A673 (cell line): ENCODE measurements at regions not wholly inside any gene's neighbourhood (a gene's known extent, or its start where the extent isn't known, plus 50 kb on each side); places are given as distances from the start of the nearest gene placed in this dataset.

ENCODE experiments used
- BruUV-seq: library from RNA; stranded (reverse); fragments of 400-500 nt; replicated peaks from 2 replicates; lab custom pipeline; 2021; lab: Mats Ljungman, UMichigan
- CTCF ChIA-PET: fragments of 300-600 bp; sonication (Branson Sonifier 250); formaldehyde crosslinking; loops from one replicate; lab custom pipeline; 2022; ENCODE audit warnings: antibody characterized with exemption; lab: Charles Lee
- POLR2A ChIA-PET: fragments of 300-600 bp; sonication (Branson Sonifier 250); formaldehyde crosslinking; loops from one replicate; lab custom pipeline; 2022; ENCODE audit warnings: antibody characterized with exemption; ENCODE audit not compliant: low non-redundant PET; lab: Charles Lee
- DNase-seq: peaks from one replicate; pipeline ENCODE4 v3.0.0-alpha.2; 2015; ENCODE audit warnings: low spot score
- H3K27ac ChIP-seq: fragments of 200-600 bp; sonication (generic); 2 replicates; pipeline ENCODE4 v1.5.1; 2016; ENCODE audit warnings: mixed run types, low read depth, mild to moderate bottlenecking, mixed read lengths, antibody characterized with exemption, low read length; ENCODE audit not compliant: poor library complexity, severe bottlenecking
- H3K27me3 ChIP-seq: fragments of 200-600 bp; sonication (generic); replicated peaks from 2 replicates; pipeline ENCODE4 v1.6.1; 2017; ENCODE audit warnings: mixed run types, low read depth, mild to moderate bottlenecking, mixed read lengths, antibody characterized with exemption, low read length; ENCODE audit not compliant: insufficient read depth, poor library complexity
- H3K36me3 ChIP-seq: fragments of 200-600 bp; sonication (generic); 2 replicates; pipeline ENCODE4 v1.6.1; 2016; ENCODE audit warnings: mixed run types, mild to moderate bottlenecking, mixed read lengths, antibody characterized with exemption, low read length; ENCODE audit not compliant: insufficient read depth, poor library complexity, severe bottlenecking
- H3K4me1 ChIP-seq: fragments of 200-600 bp; sonication (generic); 2 replicates; pipeline ENCODE4 v1.6.1; 2017; ENCODE audit warnings: mixed run types, mild to moderate bottlenecking, mixed read lengths, antibody characterized with exemption, low read length; ENCODE audit not compliant: insufficient read depth, poor library complexity, severe bottlenecking
- H3K4me3 ChIP-seq: fragments of 200-600 bp; sonication (generic); 2 replicates; pipeline ENCODE4 v1.5.1; 2016; ENCODE audit warnings: low read depth, mixed run types, mild to moderate bottlenecking, mixed read lengths, low read length; ENCODE audit not compliant: poor library complexity, severe bottlenecking
- H3K9me3 ChIP-seq: fragments of 200-600 bp; sonication (generic); 2 replicates; pipeline ENCODE4 v1.6.1; 2016; ENCODE audit warnings: mixed run types, low read depth, mild to moderate bottlenecking, mixed read lengths, antibody characterized with exemption, low read length; ENCODE audit not compliant: poor library complexity, severe bottlenecking
- EZH2 ChIP-seq: fragments of 200-600 bp; sonication (generic); IDR thresholded peaks from 2 replicates; pipeline ENCODE4 v1.6.1; 2017; ENCODE audit warnings: borderline replicate concordance, low read depth, mild to moderate bottlenecking, mixed read lengths, antibody characterized with exemption, low read length; ENCODE audit not compliant: poor library complexity, severe bottlenecking
- intact Hi-C: fragments of 100-400 bp; cut with micrococcal nuclease; formaldehyde crosslinking; loops from one replicate; pipeline ENCODE4 v1.10.0; 2022; ENCODE audit not compliant: unreplicated experiment
- TF ChIP-seq, protein P1 (sequence below): fragments of 300-800, 200-600 bp; sonication (generic); conservative IDR thresholded peaks from 2 replicates; pipeline ENCODE4 v1.5.1; 2017; ENCODE audit warnings: low read depth, mild to moderate bottlenecking, antibody characterized with exemption, low read length, moderate library complexity, mixed read lengths

DNA sequence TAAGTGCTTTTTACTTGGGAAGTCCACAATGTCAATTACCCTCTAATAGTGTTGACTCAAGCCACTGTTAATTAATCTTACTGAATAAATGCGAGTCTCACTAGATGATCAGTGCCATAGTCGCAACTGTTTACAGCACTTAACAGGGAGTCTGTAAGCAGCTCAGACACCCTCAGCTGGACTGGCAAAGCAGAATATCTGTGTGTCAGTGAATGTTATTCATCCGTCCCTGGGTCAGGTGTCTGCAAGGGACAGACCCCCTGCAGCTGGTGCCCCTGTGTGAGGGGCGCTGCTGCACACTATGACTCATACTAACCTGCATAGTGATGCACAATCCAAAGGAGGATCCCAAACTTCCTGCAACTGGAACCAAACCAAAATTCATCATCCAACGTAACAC lies 306.5 kb downstream of the HHIPL2 start:
- H3K9me3 ChIP-seq: no peaks in the 10 kb centered on the region
- peaks cover 3% of the 10 kb centered on the region for H3K27me3 ChIP-seq
- no peak for TF ChIP-seq EZH2
- POLR2A ChIA-PET: interaction anchor here (0.6 kb wide), 1 partner anchor 1169 kb away, joined by 3 read pairs; no protein-coding TSS in a partner anchor
- no peak for DNase-seq
- H3K4me1 ChIP-seq: no peaks in the 10 kb centered on the region
- no peaks in the 10 kb centered on the region for H3K36me3 ChIP-seq
- no peak overlapping the region for H3K27ac ChIP-seq
- no peak overlapping the region for H3K4me3 ChIP-seq
- BruUV-seq: no TSS peak
- CTCF ChIA-PET: no interaction called here
- intact Hi-C loops: no loop called here

DNA sequence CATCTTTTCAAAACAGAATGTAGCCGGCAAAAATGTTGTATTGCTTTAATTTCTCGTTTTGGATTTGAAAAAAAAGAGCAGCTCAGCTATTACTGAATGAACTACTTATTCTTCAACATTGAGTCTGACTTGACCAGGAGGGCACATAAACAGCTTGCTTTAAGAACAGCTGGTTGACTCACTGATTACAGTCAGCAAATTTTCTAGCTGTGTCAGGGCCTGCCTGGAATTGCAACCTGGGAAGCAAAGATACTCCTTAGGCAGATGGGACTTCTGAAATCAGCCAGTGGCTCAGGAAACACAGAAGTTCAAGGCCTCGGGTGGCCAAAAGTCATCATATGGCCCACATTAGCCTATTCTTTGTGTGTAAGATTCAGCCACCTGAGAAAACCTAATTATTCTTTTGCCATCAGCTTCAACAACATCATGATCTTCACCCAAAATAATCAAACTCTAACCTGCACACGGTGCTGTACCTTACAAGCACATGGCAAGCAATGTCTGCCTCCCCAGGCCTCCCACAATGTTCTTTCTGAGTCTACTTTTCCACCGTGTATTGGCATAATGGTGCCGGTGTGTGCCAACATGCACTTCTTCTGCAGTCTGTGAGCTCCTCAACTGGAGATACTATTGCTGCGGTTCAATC lies 307.2 kb downstream of the HHIPL2 start:
- TF ChIP-seq EZH2: no peak
- TF ChIP-seq, protein P1, sequence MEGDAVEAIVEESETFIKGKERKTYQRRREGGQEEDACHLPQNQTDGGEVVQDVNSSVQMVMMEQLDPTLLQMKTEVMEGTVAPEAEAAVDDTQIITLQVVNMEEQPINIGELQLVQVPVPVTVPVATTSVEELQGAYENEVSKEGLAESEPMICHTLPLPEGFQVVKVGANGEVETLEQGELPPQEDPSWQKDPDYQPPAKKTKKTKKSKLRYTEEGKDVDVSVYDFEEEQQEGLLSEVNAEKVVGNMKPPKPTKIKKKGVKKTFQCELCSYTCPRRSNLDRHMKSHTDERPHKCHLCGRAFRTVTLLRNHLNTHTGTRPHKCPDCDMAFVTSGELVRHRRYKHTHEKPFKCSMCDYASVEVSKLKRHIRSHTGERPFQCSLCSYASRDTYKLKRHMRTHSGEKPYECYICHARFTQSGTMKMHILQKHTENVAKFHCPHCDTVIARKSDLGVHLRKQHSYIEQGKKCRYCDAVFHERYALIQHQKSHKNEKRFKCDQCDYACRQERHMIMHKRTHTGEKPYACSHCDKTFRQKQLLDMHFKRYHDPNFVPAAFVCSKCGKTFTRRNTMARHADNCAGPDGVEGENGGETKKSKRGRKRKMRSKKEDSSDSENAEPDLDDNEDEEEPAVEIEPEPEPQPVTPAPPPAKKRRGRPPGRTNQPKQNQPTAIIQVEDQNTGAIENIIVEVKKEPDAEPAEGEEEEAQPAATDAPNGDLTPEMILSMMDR: no peak
- H3K4me1 ChIP-seq: no peaks in the 10 kb centered on the region
- POLR2A ChIA-PET: no interaction called here
- CTCF ChIA-PET: no interaction called here
- no peak for DNase-seq
- intact Hi-C loops: no loop called here
- H3K27me3 ChIP-seq: peaks cover 3% of the 10 kb centered on the region
- H3K4me3 ChIP-seq: no peak overlapping the region
- H3K36me3 ChIP-seq: no peaks in the 10 kb centered on the region
- H3K9me3 ChIP-seq: no peaks in the 10 kb centered on the region
- BruUV-seq: no TSS peak
- H3K27ac ChIP-seq: no peak overlapping the region

DNA sequence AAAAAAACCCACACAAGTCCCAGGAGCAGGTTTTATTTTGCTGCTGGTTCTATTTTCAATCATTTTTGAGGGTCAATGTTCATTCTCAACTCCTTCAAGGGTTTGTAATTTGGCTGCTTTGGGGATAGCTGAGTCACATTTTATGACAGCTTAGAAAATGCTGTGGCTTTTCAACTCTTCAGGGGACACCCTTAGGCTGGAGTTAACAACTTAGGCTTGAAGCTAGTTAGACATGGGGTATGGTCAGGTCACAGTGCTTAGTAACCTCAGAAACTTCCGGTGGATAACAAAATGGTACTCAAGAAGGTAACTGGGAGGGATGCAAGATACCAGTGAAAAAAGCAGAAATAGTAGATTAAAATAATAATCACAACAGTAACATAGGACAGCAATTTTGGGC lies 308.8 kb downstream of the HHIPL2 start:
- DNase-seq: no peak
- TF ChIP-seq EZH2: no peak
- TF ChIP-seq, protein P1: no peak
- H3K36me3 ChIP-seq: no peaks in the 10 kb centered on the region
- H3K4me3 ChIP-seq: no peak overlapping the region
- no peaks in the 10 kb centered on the region for H3K4me1 ChIP-seq
- no peak overlapping the region for H3K27ac ChIP-seq
- peaks cover 3% of the 10 kb centered on the region for H3K27me3 ChIP-seq
- no peaks in the 10 kb centered on the region for H3K9me3 ChIP-seq
- BruUV-seq: no TSS peak
- ChIA-PET CTCF (no interaction called here), POLR2A (no interaction called here)
- intact Hi-C loops: no loop called here

DNA sequence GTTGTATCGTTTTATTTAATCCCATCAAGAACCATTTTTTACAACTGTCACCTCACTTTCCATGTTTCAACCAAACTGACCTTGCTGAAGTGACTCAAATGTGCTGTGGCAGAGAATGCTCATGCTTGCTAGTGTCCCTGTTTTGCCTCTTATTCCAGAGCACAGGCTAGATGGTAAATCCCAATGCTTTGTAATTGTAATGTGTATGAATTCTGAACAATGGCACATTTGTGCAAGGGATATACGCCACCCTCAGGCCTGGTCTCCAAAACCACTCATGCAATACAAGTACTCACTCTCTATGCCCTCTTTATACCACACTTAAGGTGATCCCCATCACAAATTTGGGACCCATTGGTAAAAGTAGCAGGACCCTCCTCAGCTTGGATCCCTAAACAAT lies 313.6 kb downstream of the HHIPL2 start:
- CTCF ChIA-PET: no interaction called here
- H3K4me3 ChIP-seq: no peak overlapping the region
- POLR2A ChIA-PET: no interaction called here
- H3K27me3 ChIP-seq: peaks cover 3% of the 10 kb centered on the region
- no peak overlapping the region for H3K27ac ChIP-seq
- no peaks in the 10 kb centered on the region for H3K9me3 ChIP-seq
- DNase-seq: no peak
- intact Hi-C loops: no loop called here
- BruUV-seq: no TSS peak
- no peak for TF ChIP-seq EZH2
- TF ChIP-seq, protein P1: no peak
- H3K4me1 ChIP-seq: no peaks in the 10 kb centered on the region
- no peaks in the 10 kb centered on the region for H3K36me3 ChIP-seq
